C4-2B (cell line): ENCODE measurements at regions not wholly inside any gene's neighbourhood (a gene's known extent, or its start where the extent isn't known, plus 50 kb on each side); places are given as distances from the start of the nearest gene placed in this dataset.

Experiments used
- CTCF ChIP-seq: fragments of 450-650 bp; conservative IDR thresholded peaks from 2 replicates; pipeline ENCODE4 v1.5.1; 2017; ENCODE audit warnings: mild to moderate bottlenecking
- ZFX ChIP-seq: fragments of 450-650 bp; IDR thresholded peaks from 2 replicates; pipeline ENCODE4 v1.6.1; 2017

GRCh38 chr1:224492632-224493031 is 58.0 kb upstream of the WDR26 start:
- no peak for TF ChIP-seq CTCF
- TF ChIP-seq ZFX: no peak
